K562 (cell line): ENCODE measurements at regions not wholly inside any gene's neighbourhood (a gene's known extent, or its start where the extent isn't known, plus 50 kb on each side); places are given as distances from the start of the nearest gene placed in this dataset.

Experiments
- ATAC-seq: fragments of 200-7000 bp; cut with Tn5 transposase; 3 replicates; pipeline ENCODE4 v1.9.1; 2020; ENCODE audit warnings: moderate library complexity
- BruUV-seq: library from RNA; stranded (reverse); fragments of 400-500 nt; replicated peaks from 2 replicates; lab custom pipeline; 2021; lab: Mats Ljungman, UMichigan
- CTCF ChIA-PET: fragments of 300-600 bp; formaldehyde crosslinking; extraction: SDS; loops from one replicate; lab custom pipeline; 2021; ENCODE audit warnings: low intra/inter-chr PET ratio; lab: Yijun Ruan, JAX
- POLR2A ChIA-PET: fragments of 300-600, 350-650 bp; sonication (Branson Sonifier 250); formaldehyde crosslinking; extraction: SDS; loops from one replicate; lab custom pipeline; 2021; ENCODE audit warnings: antibody characterized with exemption, inconsistent platforms; lab: Yijun Ruan, JAX
- DNase-seq, 4 experiments: peaks; one replicate each; pipeline versions ENCODE4 v3.0.0 to v3.0.0-alpha.2; 2011 to 2018; ENCODE audit warnings: low spot score in 3 of 4, mixed read lengths in 3 of 4; ENCODE audit errors: extremely low read depth in 1 of 4
- FAIRE-seq: peaks from 2 replicates; lab custom pipeline; 2011; peaks lifted over from hg19 to GRCh38; lab: Jason Lieb, UNC
- H2AFZ ChIP-seq: 2 replicates; pipeline ENCODE4 v1.6.0; 2011; ENCODE audit warnings: low read depth, low read length, control low read depth, inconsistent platforms
- H3K27ac ChIP-seq: fragments of 200-600 bp; 3 replicates; pipeline ENCODE4 v1.8.0; 2011; ENCODE audit warnings: low read depth, mild to moderate bottlenecking, control low read depth, inconsistent platforms, low read length, moderate library complexity, mixed read lengths; ENCODE audit errors: extremely low read depth
- H3K27me3 ChIP-seq, 2 experiments: fragments of 300-600 bp in 1 of 2; 2 replicates in 1 of 2; 3 replicates in 1 of 2; pipeline versions ENCODE4 v1.6.0 to v1.8.0; 2011; ENCODE audit warnings: inconsistent platforms in 2 of 2, low read length in 2 of 2, mild to moderate bottlenecking in 1 of 2, mixed read lengths in 1 of 2, moderate library complexity in 1 of 2; ENCODE audit not compliant: control insufficient read depth in 2 of 2, insufficient read depth in 2 of 2
- H3K36me3 ChIP-seq: fragments of 300-600 bp; 3 replicates; pipeline ENCODE4 v1.8.0; 2011; ENCODE audit warnings: mild to moderate bottlenecking, low read length, inconsistent platforms; ENCODE audit not compliant: control insufficient read depth, insufficient read depth
- H3K4me1 ChIP-seq, 2 experiments: fragments of 200-600 bp in 1 of 2; replicated peaks in 1 of 2; 2 replicates in 1 of 2; 3 replicates in 1 of 2; pipeline versions ENCODE4 v1.5.1 to v1.8.0; 2011; ENCODE audit warnings: inconsistent platforms in 2 of 2, low read length in 2 of 2, mild to moderate bottlenecking in 1 of 2, mixed read lengths in 1 of 2, moderate library complexity in 1 of 2; ENCODE audit not compliant: control insufficient read depth in 2 of 2, insufficient read depth in 2 of 2
- H3K4me2 ChIP-seq: 2 replicates; pipeline ENCODE4 v1.6.1; 2011; ENCODE audit warnings: low read length, control low read depth, inconsistent platforms, mixed read lengths; ENCODE audit not compliant: insufficient read depth
- H3K4me3 ChIP-seq: fragments of 200-600 bp; sonication (generic), shearing (Covaris generic); 2 replicates; pipeline ENCODE4 v1.5.1; 2016; ENCODE audit warnings: control low read depth, inconsistent platforms
- H3K79me2 ChIP-seq: fragments of 200-600 bp; 3 replicates; pipeline ENCODE4 v1.8.0; 2011; ENCODE audit warnings: low read length, inconsistent platforms; ENCODE audit not compliant: control insufficient read depth, insufficient read depth
- H3K9ac ChIP-seq, 2 experiments: 2 replicates each; pipeline versions ENCODE4 v1.6.0 to v1.6.1; 2011; ENCODE audit warnings: low read depth in 2 of 2, low read length in 2 of 2, control low read depth in 1 of 2, inconsistent platforms in 1 of 2, mild to moderate bottlenecking in 1 of 2, mixed read lengths in 1 of 2; ENCODE audit not compliant: insufficient read depth in 1 of 2
- H3K9me1 ChIP-seq: one replicate; pipeline ENCODE4 v1.6.0; 2011; ENCODE audit warnings: inconsistent platforms, mild to moderate bottlenecking, low read length, moderate library complexity; ENCODE audit not compliant: control insufficient read depth, insufficient read depth
- H3K9me3 ChIP-seq: replicated peaks from 2 replicates; pipeline ENCODE4 v1.5.1; 2011; ENCODE audit warnings: low read depth, low read length, inconsistent platforms; ENCODE audit not compliant: control insufficient read depth, insufficient read depth
- H4K20me1 ChIP-seq: replicated peaks from 2 replicates; pipeline ENCODE4 v1.6.1; 2011; ENCODE audit warnings: low read length, inconsistent platforms, mixed read lengths; ENCODE audit not compliant: control insufficient read depth, insufficient read depth
- FOXJ3 ChIP-seq: sonication (generic); formaldehyde crosslinking; IDR thresholded peaks from 2 replicates; pipeline ENCODE4 v1.4.0; 2020; ENCODE audit warnings: mild to moderate bottlenecking, missing genetic modification reagents
- MBD2 ChIP-seq: sonication (generic); IDR thresholded peaks from 2 replicates; pipeline ENCODE4 v1.6.1; 2016; ENCODE audit warnings: low read depth, borderline replicate concordance
- PML ChIP-seq: IDR thresholded peaks from 2 replicates; pipeline ENCODE4 v1.6.1; 2012; ENCODE audit warnings: low read length, inconsistent platforms
- SRF ChIP-seq, 2 experiments: fragments of 250-450, 450-650 bp in 1 of 2; sonication (Bioruptor Pico) in 1 of 2; sonication (generic) in 1 of 2; formaldehyde crosslinking; IDR thresholded peaks; 2 replicates each; pipeline versions ENCODE4 v1.5.0 to v1.5.1; 2020 to 2022; ENCODE audit warnings: mild to moderate bottlenecking in 1 of 2, missing genetic modification reagents in 1 of 2
- STAG1 ChIP-seq: sonication (generic); formaldehyde crosslinking; IDR thresholded peaks from 2 replicates; pipeline ENCODE4 v1.5.0; 2020; ENCODE audit warnings: missing genetic modification reagents, borderline replicate concordance
- ZBTB33 ChIP-seq: sonication (generic); formaldehyde crosslinking; IDR thresholded peaks from 2 replicates; pipeline ENCODE4 v1.8.1; 2023; ENCODE audit warnings: mild to moderate bottlenecking, missing genetic modification reagents
- WGBS: fragments of 100-300 bp; shearing (Covaris generic); methylation state at CpG from one replicate; pipeline ENCODE4 v1.1.6; 2016; ENCODE audit warnings: low coverage, mixed read lengths; ENCODE audit not compliant: insufficient coverage; ENCODE audit errors: missing lambda C conversion rate; 5-methylcytosine and 5-hydroxymethylcytosine counted together
- in situ Hi-C: fragments of 300-500 bp; cut with MboI; formaldehyde crosslinking; loops from 4 replicates; pipeline ENCODE4 v1.15.0; 2018; ENCODE audit warnings: inconsistent platforms, mixed read lengths
- intact Hi-C: fragments of 100-400 bp; cut with micrococcal nuclease; formaldehyde crosslinking; loops from 2 replicates; pipeline ENCODE4 v1.14.2; 2022

GRCh38 chr19:29143183-29143582, 69.8 kb downstream of the UQCRFS1 start:
- intact Hi-C loops: no loop called here
- 0% methylated on average over 4 of the region's 4 CpGs for WGBS
- POLR2A ChIA-PET: no interaction called here

More at GRCh38 chr19:29143183-29143582, 69.8 kb downstream of the UQCRFS1 start:
- in situ Hi-C loops: no loop called here
- FAIRE-seq (no peak), DNase-seq (no peak), ATAC-seq (no peak)
- no peaks in the 10 kb centered on the region for H3K9me1 ChIP-seq
- H3K27me3 ChIP-seq: no peaks in the 10 kb centered on the region
- H2AFZ ChIP-seq: no peak overlapping the region
- TF ChIP-seq ZBTB33 (CRISPR knock-in tag): no peak
- no peak for TF ChIP-seq SRF (CRISPR knock-in tag; IDR thresholded peaks at IDR 0.05)
- TF ChIP-seq STAG1: no peak
- no peak for TF ChIP-seq MBD2
- TF ChIP-seq FOXJ3 (CRISPR knock-in tag): no peak
- no peak for TF ChIP-seq PML
- H3K79me2 ChIP-seq: no peaks in the 10 kb centered on the region
- H3K4me1 ChIP-seq: no peaks in the 10 kb centered on the region
- CTCF ChIA-PET: no interaction called here
- no peaks in the 10 kb centered on the region for H3K9me3 ChIP-seq
- H3K4me3 ChIP-seq: no peak overlapping the region
- no peaks in the 10 kb centered on the region for H4K20me1 ChIP-seq
- no peak overlapping the region for H3K9ac ChIP-seq
- BruUV-seq: no TSS peak
- no peaks in the 10 kb centered on the region for H3K36me3 ChIP-seq
- H3K27ac ChIP-seq: no peak overlapping the region
- no peak overlapping the region for H3K4me2 ChIP-seq
